OCI-LY7 (cell line): ENCODE measurements at regions not wholly inside any gene's neighbourhood (a gene's known extent, or its start where the extent isn't known, plus 50 kb on each side); places are given as distances from the start of the nearest gene placed in this dataset.

Source experiments
- CTCF ChIP-seq: fragments of 200-600 bp; sonication (generic); conservative IDR thresholded peaks from 2 replicates; pipeline ENCODE4 v1.5.1; 2014; ENCODE audit warnings: mild to moderate bottlenecking, antibody characterized with exemption, low read length, moderate library complexity, mixed read lengths
- EZH2phosphoT487 ChIP-seq: fragments of 200-600 bp; sonication (generic); IDR thresholded peaks from 2 replicates; pipeline ENCODE4 v1.6.1; 2018; ENCODE audit warnings: low read depth, borderline replicate concordance, mild to moderate bottlenecking, mixed run types, antibody characterized with exemption, low read length, moderate library complexity, mixed read lengths

GRCh38 chr17:77889866-77890760, 68.4 kb upstream of the TNRC6C start:
- TF ChIP-seq CTCF (peak; percentile 32; the same call in 1 of the 2 replicates), EZH2phosphoT487 (no peak)
